ENCODE measurements at regions not wholly inside any gene's neighbourhood (a gene's known extent, or its start where the extent isn't known, plus 50 kb on each side); places are given as distances from the start of the nearest gene placed in this dataset.

- TF ChIP-seq, protein P1, sequence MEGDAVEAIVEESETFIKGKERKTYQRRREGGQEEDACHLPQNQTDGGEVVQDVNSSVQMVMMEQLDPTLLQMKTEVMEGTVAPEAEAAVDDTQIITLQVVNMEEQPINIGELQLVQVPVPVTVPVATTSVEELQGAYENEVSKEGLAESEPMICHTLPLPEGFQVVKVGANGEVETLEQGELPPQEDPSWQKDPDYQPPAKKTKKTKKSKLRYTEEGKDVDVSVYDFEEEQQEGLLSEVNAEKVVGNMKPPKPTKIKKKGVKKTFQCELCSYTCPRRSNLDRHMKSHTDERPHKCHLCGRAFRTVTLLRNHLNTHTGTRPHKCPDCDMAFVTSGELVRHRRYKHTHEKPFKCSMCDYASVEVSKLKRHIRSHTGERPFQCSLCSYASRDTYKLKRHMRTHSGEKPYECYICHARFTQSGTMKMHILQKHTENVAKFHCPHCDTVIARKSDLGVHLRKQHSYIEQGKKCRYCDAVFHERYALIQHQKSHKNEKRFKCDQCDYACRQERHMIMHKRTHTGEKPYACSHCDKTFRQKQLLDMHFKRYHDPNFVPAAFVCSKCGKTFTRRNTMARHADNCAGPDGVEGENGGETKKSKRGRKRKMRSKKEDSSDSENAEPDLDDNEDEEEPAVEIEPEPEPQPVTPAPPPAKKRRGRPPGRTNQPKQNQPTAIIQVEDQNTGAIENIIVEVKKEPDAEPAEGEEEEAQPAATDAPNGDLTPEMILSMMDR (IDR thresholded peaks at IDR 0.05; ENCODE audit: insufficient read depth, low read depth, low read length, missing control alignments): no peak
Observed at GRCh38 chr4:96776920-96777527, 937.1 kb downstream of the PDHA2 start.

DNA sequence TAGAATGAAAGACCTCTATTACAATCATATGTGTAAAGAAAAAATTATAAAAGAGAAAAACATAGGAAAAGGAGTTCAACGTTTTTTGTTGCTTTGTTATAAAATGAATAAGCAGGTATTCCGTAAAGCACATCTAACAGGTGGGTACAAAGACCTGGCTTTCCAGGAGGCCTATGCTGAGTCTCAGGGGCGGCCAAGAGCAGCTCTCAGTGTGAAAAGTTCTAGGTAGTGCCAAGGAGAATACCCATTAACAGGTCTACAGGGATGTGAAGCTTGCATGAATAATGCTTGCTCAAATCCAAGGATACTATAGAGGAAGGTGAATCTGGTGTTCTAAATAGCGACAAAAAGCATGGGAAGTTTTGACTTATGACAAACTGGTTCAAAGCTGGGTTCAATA is 944.4 kb downstream of the PDHA2 start:
- DNase-seq (ENCODE audit: low read depth): no peak
- no peak overlapping the region for H3K4me3 ChIP-seq (ENCODE audit: low read length)
- TF ChIP-seq, protein P1 (IDR thresholded peaks at IDR 0.05; ENCODE audit: insufficient read depth, low read depth, low read length, missing control alignments): no peak

More at GRCh38 chr4:96776920-96777527, 937.1 kb downstream of the PDHA2 start:
- DNase-seq (ENCODE audit: low read depth): no peak
- H3K4me3 ChIP-seq (ENCODE audit: low read length): no peak overlapping the region

- DNase-seq (ENCODE audit: low read depth): no peak
- H3K4me3 ChIP-seq (ENCODE audit: low read length): no peak overlapping the region
- TF ChIP-seq, protein P1 (IDR thresholded peaks at IDR 0.05; ENCODE audit: insufficient read depth, low read depth, low read length, missing control alignments): no peak
Observed at GRCh38 chr4:96786306-96786705, 946.4 kb downstream of the PDHA2 start.

- H3K4me3 ChIP-seq (ENCODE audit: low read length): no peak overlapping the region
- TF ChIP-seq, protein P1 (IDR thresholded peaks at IDR 0.05; ENCODE audit: insufficient read depth, low read depth, low read length, missing control alignments): no peak
- no peak for DNase-seq (ENCODE audit: low read depth)
Observed at GRCh38 chr4:96787766-96788165, 947.9 kb downstream of the PDHA2 start.

DNA sequence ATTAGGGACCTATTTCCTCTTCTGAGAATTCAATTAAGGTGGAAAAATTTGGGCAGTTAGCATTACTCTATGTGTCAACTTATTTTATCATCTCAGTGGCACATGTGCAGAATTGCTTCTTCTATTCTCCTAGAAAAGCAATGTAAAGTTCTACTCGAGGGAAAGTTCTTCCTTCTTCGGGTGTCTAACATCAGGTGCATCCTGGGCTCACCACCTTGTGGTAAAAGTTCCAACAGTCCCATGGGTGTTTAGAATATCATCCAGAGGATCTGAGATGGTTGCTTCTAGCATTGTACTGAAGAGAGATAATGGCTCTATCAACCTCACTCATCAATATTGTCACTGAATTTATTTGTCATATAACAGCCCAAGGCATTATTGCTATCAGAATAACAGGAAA is 969.7 kb downstream of the PDHA2 start:
- no peak overlapping the region for H3K4me3 ChIP-seq (ENCODE audit: low read length)
- TF ChIP-seq, protein P1 (IDR thresholded peaks at IDR 0.05; ENCODE audit: insufficient read depth, low read depth, low read length, missing control alignments): no peak
- DNase-seq (ENCODE audit: low read depth): no peak

DNA sequence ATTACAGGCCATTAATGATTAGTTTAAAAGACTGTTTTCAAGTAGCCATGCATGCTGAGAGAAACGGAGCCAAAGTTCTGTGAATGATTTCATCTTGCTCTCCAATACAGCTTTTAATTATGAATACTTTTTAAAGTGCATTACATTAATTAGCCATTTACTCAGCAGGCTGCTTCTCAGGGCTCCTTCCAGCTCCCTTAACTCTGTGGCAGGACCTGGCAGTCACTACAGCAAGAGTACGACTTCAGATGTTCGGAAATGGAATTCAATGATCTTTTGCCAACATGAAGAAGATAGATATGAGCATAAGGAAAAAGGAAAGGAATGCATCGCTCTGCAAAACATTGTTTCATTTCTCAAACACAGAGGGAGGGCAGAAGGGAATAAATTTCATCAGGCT is 987.2 kb downstream of the PDHA2 start:
- DNase-seq (ENCODE audit: low read depth): no peak
- TF ChIP-seq, protein P1 (IDR thresholded peaks at IDR 0.05; ENCODE audit: insufficient read depth, low read depth, low read length, missing control alignments): no peak
- H3K4me3 ChIP-seq (ENCODE audit: low read length): no peak overlapping the region

DNA sequence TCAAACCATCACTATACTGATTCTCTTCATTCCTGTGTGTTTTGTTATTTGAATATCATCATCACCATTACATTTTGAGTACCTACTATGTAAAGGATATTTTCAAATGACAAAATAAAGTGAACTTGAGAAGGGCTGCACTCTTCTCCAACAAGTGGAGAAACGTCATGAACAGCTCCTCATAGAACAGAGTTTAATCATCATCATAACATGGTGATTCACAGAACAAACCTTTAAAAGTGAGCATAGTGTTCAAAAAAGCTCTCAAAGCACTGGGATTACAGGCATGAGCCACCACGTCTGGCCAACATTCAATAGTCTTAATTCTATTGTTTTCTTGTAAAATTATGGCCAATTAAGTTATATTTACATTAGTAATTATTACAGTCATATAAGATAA is 993.9 kb downstream of the PDHA2 start:
- DNase-seq (ENCODE audit: low read depth): peak; percentile 43
- TF ChIP-seq, protein P1 (IDR thresholded peaks at IDR 0.05; ENCODE audit: insufficient read depth, low read depth, low read length, missing control alignments): no peak
- H3K4me3 ChIP-seq (ENCODE audit: low read length): no peak overlapping the region

All from epithelial cell of esophagus (primary cell).